OCI-LY1 (cell line): ENCODE measurements at regions not wholly inside any gene's neighbourhood (a gene's known extent, or its start where the extent isn't known, plus 50 kb on each side); places are given as distances from the start of the nearest gene placed in this dataset.
"Not testable (repeated sequence)": the region's sequence is repeated elsewhere in the genome, so short reads cannot be mapped to it uniquely, and the experiment has no call there.

Source experiments
- EZH2 ChIP-seq: fragments of 200-600 bp; sonication (generic), shearing (Covaris generic); IDR thresholded peaks from 2 replicates; pipeline ENCODE4 v1.8.0; 2017; ENCODE audit warnings: borderline replicate concordance, mixed run types, mild to moderate bottlenecking, antibody characterized with exemption, low read length, moderate library complexity, mixed read lengths
- TF ChIP-seq, protein P1 (sequence below): fragments of 200-600 bp; sonication (generic), shearing (Covaris generic); IDR thresholded peaks from 2 replicates; pipeline ENCODE4 v1.5.1; 2017; ENCODE audit warnings: mild to moderate bottlenecking, antibody characterized with exemption, low read length, moderate library complexity, mixed read lengths

DNA sequence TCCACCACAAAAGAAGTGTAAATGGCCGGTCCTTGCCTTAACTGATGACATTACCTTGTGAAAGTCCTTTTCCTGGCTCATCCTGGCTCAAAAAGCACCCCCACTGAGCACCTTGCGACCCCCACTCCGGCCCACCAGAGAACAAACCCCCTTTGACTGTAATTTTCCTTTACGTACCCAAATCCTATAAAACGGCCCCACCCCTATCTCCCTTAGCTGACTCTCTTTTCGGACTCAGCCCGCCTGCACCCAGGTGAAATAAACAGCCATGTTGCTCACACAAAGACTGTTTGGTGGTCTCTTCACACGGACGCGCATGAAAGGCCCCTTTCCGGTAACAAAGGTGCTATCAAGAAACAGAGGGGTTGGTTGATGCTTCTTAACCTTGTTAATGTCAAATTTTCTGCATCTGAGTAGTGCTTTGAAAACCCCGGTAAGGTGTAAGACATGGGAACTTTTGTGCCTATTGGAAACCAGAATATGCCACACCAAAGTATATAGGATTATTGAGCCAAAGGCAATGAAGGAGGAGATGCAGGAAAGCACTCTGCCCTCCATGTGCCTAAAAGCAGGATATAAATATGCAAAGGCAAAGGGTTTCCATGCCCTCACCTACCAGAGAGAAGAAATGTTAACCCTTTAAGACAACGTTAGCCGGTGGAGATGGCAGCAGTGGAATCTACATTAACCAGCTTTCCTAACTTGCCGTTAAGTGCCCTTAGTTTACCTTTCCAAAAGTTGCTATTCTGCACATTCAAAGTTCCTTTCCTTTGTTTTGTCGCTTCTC, 105.4 kb upstream of the LDB2 start:
- not testable (repeated sequence) for TF ChIP-seq EZH2
- TF ChIP-seq, protein P1, sequence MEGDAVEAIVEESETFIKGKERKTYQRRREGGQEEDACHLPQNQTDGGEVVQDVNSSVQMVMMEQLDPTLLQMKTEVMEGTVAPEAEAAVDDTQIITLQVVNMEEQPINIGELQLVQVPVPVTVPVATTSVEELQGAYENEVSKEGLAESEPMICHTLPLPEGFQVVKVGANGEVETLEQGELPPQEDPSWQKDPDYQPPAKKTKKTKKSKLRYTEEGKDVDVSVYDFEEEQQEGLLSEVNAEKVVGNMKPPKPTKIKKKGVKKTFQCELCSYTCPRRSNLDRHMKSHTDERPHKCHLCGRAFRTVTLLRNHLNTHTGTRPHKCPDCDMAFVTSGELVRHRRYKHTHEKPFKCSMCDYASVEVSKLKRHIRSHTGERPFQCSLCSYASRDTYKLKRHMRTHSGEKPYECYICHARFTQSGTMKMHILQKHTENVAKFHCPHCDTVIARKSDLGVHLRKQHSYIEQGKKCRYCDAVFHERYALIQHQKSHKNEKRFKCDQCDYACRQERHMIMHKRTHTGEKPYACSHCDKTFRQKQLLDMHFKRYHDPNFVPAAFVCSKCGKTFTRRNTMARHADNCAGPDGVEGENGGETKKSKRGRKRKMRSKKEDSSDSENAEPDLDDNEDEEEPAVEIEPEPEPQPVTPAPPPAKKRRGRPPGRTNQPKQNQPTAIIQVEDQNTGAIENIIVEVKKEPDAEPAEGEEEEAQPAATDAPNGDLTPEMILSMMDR, result not testable (repeated sequence)
